ENCODE measurements at regions not wholly inside any gene's neighbourhood (a gene's known extent, or its start where the extent isn't known, plus 50 kb on each side); places are given as distances from the start of the nearest gene placed in this dataset.

- Histone ChIP-seq H3K9ac (ENCODE audit: control insufficient read depth, extremely low read depth, insufficient read depth, low read length) (no peak overlapping the region), H3K9me1 (ENCODE audit: control insufficient read depth, extremely low read depth, insufficient read depth, low read length) (no peaks in the 10 kb centered on the region), H3K27me3 (ENCODE audit: control insufficient read depth, extremely low read depth, insufficient read depth, low read length) (peaks cover 7% of the 10 kb centered on the region), H4K20me1 (ENCODE audit: control insufficient read depth, extremely low read depth, insufficient read depth, low read length) (no peaks in the 10 kb centered on the region), H2AFZ (ENCODE audit: control insufficient read depth, low read length) (no peak overlapping the region), H3K9me3 (ENCODE audit: control insufficient read depth, low read depth, low read length) (no peaks in the 10 kb centered on the region), H3K79me2 (ENCODE audit: control insufficient read depth, insufficient read depth, low read length) (no peaks in the 10 kb centered on the region), H3K4me3 (ENCODE audit: control insufficient read depth in 2 of 3, extremely low read depth in 1 of 3, insufficient read depth in 2 of 3, low read depth in 1 of 3, low read length in 3 of 3) (no peak overlapping the region), H3K36me3 (ENCODE audit: control insufficient read depth in 2 of 2, extremely low read depth in 1 of 2, insufficient read depth in 2 of 2, low read length in 2 of 2) (no peaks in the 10 kb centered on the region), H3K4me1 (ENCODE audit: control insufficient read depth, extremely low read depth, insufficient read depth, low read length) (no peaks in the 10 kb centered on the region), H3K27ac (ENCODE audit: control insufficient read depth, insufficient read depth, low read length) (no peak overlapping the region), H3K4me2 (ENCODE audit: control insufficient read depth, extremely low read depth, insufficient read depth, low read depth, low read length) (no peak overlapping the region)
- dilution Hi-C loops (cut with MboI; ENCODE audit: extremely low pct_ligation_motif_present, low sequenced_read_pairs) = no loop called here
- FAIRE-seq (no peak), DNase-seq (ENCODE audit: low read depth, low spot score) (no peak)
- TF ChIP-seq CTCF (optimal IDR thresholded peaks at IDR 0.05 in 1 of 3, IDR thresholded peaks at IDR 0.05 in 1 of 3, conservative IDR thresholded peaks at IDR 0.05 in 1 of 3; ENCODE audit: extremely low read depth in 1 of 3, insufficient read depth in 2 of 3, low read length in 3 of 3) (no peak), EZH2 (IDR thresholded peaks at IDR 0.05; ENCODE audit: low read length) (no peak)
Measured at GRCh38 chr6:45746046-45746445, 269.6 kb downstream of the CLIC5 start.

GRCh38 chr6:45743028-45743615, 272.5 kb downstream of the CLIC5 start:
- DNase-seq (ENCODE audit: low read depth, low spot score) (no peak), FAIRE-seq (no peak)
- Histone ChIP-seq H3K9me3 (ENCODE audit: control insufficient read depth, low read depth, low read length) (no peaks in the 10 kb centered on the region), H4K20me1 (ENCODE audit: control insufficient read depth, extremely low read depth, insufficient read depth, low read length) (no peaks in the 10 kb centered on the region), H3K4me1 (ENCODE audit: control insufficient read depth, extremely low read depth, insufficient read depth, low read length) (no peaks in the 10 kb centered on the region), H3K9ac (ENCODE audit: control insufficient read depth, extremely low read depth, insufficient read depth, low read length) (no peak overlapping the region), H3K27me3 (ENCODE audit: control insufficient read depth, extremely low read depth, insufficient read depth, low read length) (no peaks in the 10 kb centered on the region), H3K79me2 (ENCODE audit: control insufficient read depth, insufficient read depth, low read length) (no peaks in the 10 kb centered on the region), H3K4me2 (ENCODE audit: control insufficient read depth, extremely low read depth, insufficient read depth, low read depth, low read length) (no peak overlapping the region), H3K36me3 (ENCODE audit: control insufficient read depth in 2 of 2, extremely low read depth in 1 of 2, insufficient read depth in 2 of 2, low read length in 2 of 2) (no peaks in the 10 kb centered on the region), H3K4me3 (ENCODE audit: control insufficient read depth in 2 of 3, extremely low read depth in 1 of 3, insufficient read depth in 2 of 3, low read depth in 1 of 3, low read length in 3 of 3) (no peak overlapping the region), H3K9me1 (ENCODE audit: control insufficient read depth, extremely low read depth, insufficient read depth, low read length) (no peaks in the 10 kb centered on the region), H3K27ac (ENCODE audit: control insufficient read depth, insufficient read depth, low read length) (no peak overlapping the region), H2AFZ (ENCODE audit: control insufficient read depth, low read length) (no peak overlapping the region)
- no peak for TF ChIP-seq CTCF (optimal IDR thresholded peaks at IDR 0.05 in 1 of 3, IDR thresholded peaks at IDR 0.05 in 1 of 3, conservative IDR thresholded peaks at IDR 0.05 in 1 of 3; ENCODE audit: extremely low read depth in 1 of 3, insufficient read depth in 2 of 3, low read length in 3 of 3)
- TF ChIP-seq EZH2 (IDR thresholded peaks at IDR 0.05; ENCODE audit: low read length) = no peak
- dilution Hi-C loops (cut with MboI; ENCODE audit: extremely low pct_ligation_motif_present, low sequenced_read_pairs) = no loop called here
